Head of caudate nucleus (tissue), 42 donors: ENCODE measurements at regions not wholly inside any gene's neighbourhood (a gene's known extent, or its start where the extent isn't known, plus 50 kb on each side); places are given as distances from the start of the nearest gene placed in this dataset.
A peak's percentile ranks its signal among the peaks of the same experiment; 100 is the strongest.

Source experiments
- DNase-seq, 42 donors: peaks; one replicate each; pipeline versions ENCODE4 v3.0.0 to v3.0.0-alpha.2; 2020 to 2021; ENCODE audit warnings: mixed read lengths in 7 of 42
- intact Hi-C: fragments of 100-400 bp; cut with DNase I; formaldehyde crosslinking; loops from one replicate; pipeline ENCODE4 v1.15.0; 2022

DNA sequence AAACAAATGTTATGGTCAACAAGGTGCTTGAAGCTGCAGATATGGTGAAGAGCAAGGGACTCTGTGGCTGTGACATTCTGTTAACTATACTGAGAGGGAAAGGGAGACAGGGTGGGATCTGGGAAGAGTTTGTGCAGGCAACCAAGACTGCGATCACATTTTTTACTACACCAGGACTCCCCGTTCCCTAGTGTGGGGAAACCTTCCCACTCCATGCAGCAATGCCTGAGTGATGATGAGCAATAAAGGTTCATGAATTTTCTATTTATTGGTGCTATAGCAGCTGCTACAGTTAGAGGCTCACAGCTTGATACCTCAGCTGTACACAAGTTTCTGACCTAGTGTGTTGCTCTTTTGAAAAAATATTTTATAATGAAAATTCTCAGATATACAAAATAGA is 160.9 kb upstream of the SGO1 start:
- intact Hi-C loops, result no loop called here
- DNase-seq, result peak in 13 of 42 donors; percentile 3 to 60 (median 23)

GRCh38 chr3:20346369-20346768 is 160.4 kb upstream of the SGO1 start:
- DNase-seq, result no peak
- intact Hi-C loops, result no loop called here

DNA sequence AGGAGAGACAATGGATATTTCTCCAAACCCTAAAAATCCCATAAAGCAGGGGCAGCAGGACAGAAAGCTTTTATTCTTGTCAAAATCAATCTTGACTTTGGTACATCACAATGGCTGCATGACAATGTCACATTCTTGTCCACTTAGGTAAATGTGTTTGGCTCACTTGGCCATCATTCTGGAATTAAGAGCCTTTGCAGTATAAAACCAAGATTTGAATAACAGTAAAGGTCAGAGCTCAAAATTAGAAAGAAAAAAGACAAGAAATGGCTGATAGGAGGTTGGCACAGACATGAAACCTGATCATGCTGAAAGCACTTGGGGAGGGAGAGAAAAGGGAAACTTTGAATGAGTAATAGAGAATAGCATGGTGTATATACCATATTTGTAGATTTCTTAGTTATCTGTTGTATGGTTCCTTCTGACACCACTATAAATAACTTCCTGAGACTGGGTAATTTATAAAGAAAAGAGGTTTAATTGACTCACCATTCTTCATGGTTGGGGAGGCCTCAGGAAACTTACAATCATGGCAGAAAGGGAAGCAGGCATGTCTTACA is 158.5 kb upstream of the SGO1 start:
- intact Hi-C loops, result no loop called here
- no peak for DNase-seq

GRCh38 chr3:20343790-20344189 is 157.8 kb upstream of the SGO1 start:
- intact Hi-C loops, result no loop called here
- no peak for DNase-seq

DNA sequence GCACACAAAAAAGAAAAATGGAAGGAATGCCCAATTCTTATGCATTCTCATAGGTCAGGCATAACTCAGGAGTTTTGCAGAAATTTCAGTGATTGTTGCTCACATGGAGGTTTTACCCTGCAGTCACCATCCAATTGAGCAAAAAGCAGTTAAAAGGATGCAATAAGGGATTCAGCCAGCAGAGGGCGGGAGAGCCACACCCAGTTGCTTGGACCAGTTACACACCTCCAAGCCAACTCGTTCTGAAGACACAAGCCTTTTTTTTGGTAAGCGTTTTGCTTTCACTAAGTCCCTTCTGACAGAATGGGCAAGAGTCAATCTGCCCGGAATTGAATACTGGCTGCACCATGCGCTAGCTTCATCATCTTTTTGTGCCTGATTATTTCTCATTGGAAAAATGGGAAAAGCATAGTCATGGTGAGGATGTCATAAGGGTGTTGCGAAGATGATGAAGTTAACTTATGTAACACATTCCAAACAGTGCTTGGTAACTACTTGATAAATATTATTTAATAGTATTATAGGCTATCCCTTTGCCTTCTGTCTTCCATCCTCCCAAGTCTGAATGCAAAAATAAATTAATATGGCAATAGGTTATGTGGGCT is 154.4 kb upstream of the SGO1 start:
- intact Hi-C loops, result no loop called here
- DNase-seq, result peak; percentile 10 to 92 (median 73)

- DNase-seq, result no peak
- intact Hi-C loops, result no loop called here
Measured at GRCh38 chr3:20336572-20336971, 150.6 kb upstream of the SGO1 start.

DNA sequence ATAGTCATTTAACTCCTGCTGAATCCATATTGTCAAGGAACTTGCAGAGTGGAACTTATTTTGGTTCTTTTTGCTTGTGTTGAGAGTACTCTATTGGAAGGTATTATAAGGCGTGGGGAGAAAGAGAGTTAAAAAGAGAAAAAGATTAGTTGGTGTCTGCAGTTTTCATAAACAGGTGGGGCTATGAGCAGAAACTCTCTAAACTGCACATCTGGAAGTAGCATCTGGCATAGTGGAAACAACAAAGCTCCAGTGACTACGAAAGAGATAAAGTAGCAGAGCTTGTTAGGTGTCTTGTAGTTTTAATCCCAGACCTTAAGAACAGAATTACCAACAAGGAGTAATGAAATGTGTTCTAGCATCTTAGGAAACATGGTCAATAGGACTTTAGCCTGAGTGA is 148.8 kb upstream of the SGO1 start:
- intact Hi-C loops, result no loop called here
- DNase-seq, result no peak

- DNase-seq, result no peak
- intact Hi-C loops, result no loop called here
Measured at GRCh38 chr3:20327889-20328288, 141.9 kb upstream of the SGO1 start.

DNA sequence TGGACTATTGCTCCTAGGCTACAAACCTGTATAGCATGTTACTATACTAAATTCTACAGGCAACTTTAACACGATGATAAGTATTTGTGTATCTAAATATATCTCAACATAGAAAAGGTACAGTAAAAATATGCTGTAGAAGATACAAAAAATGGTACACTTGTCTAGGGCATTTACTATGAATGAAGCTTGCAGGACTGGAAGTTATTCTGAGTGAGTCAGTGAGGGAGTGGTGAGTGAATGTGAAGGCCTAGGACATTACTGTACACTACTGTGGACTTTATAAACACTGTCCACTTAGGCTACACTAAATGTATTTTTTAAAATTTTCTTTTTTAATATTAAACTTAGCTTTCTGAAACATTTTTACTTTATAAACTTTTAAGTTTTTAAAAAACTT is 140.5 kb upstream of the SGO1 start:
- DNase-seq, result no peak
- intact Hi-C loops, result no loop called here

DNA sequence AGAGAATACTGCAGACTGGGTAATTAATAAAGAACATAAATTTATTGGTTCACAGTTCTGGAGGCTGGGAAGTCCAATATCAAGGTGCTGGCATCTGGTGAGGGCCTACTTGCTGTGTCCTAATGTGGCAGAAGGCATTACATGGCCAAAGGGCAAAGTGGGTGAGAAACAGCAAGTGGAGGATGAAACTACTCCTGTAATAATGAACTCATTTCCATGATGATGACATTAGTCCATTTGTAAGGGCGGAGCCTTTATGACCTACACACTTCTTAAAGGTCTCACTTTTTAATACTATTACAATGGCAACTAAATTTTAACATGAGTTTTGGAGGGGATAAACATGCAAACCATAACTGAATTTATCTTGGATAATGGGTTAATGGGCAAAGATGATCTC is 139.6 kb upstream of the SGO1 start:
- no peak for DNase-seq
- intact Hi-C loops, result no loop called here

DNA sequence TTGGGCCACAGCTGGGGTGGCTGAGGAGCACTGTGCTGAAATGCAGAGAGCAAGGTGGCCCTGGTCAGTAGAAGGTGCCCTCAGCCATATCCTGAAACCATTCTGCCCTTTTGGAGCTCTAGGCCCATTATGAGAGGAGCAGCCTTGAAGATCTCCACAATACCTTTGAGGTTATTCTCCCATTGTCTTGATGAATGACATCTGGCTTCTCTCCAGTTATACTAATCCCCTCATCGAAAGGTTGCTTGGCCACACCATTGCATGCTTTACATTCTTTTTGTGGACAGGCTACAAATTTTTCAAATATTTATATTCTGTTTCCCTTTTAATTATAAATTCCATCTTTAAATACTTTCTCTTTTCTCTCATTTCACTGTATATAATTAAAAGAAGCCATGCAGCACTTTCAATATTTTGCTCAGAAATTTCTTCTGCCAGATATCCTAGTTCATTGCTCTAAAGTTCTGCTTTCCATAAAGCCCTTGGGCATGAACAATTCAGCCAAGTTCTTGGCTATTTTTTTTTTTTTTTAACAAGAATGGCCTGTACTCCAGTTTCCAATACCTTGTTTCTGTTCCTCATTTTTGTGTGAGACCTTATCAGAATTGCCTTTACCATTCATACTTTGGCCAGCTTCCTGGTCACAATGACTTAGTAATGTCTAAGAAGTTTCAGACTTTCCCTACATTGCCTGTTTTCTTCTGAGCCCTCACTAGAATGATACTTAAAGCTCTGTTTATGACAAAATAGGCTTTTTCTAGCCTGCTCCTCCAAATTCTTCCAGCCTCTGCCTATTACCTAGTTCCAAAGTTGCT is 138.9 kb upstream of the SGO1 start:
- intact Hi-C loops, result no loop called here
- no peak for DNase-seq

DNA sequence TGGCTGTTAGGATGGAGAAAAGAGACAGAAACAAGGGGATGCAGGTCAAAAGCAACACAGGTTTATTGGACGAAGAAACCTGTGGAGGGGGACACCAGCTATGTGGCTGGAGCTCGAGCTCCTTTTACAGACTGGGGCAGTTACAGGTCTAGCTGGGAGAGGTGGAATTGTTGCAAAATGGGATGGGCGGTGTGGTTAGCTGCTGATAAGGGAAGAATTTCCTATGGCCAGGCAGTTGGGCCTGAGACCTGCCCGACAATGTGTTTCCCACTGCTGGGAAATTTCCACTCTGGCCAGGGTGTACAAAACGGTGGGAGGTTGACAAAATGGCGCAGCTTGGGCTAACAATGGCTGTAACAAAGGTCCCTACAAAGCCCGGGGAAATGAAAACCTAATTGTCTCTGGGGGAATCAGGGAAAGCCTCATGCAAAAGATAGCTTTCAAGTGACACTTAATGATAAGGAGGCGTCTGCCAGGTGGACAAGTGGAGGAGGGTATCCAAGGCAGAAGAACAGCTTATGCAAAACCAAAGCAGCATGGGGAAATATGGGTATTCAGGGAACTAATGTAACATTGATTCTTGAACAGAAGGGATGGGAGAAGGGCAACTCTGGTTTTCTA is 137.4 kb upstream of the SGO1 start:
- intact Hi-C loops, result no loop called here
- no peak for DNase-seq

DNA sequence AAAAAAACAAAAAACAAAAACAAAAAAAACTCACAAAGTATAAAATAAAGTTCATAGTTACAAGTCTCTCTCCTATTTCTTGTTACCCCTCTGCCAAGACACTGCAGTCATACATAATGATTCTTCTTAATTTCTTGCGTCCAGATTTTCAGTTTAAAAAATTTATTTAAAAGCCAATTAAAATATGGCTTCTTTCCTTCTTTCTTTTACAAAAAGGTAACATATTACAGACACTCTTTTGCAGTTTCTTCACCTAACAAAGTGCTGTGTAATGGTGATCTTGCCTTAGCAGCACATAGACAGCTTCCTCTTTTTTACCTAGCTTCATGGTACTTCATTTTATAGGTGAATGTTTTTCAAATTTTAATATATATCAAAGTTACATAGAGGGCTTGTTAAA is 136.1 kb upstream of the SGO1 start:
- intact Hi-C loops, result no loop called here
- DNase-seq, result no peak

GRCh38 chr3:20321391-20322047 is 135.5 kb upstream of the SGO1 start:
- DNase-seq, result no peak
- intact Hi-C loops, result no loop called here

GRCh38 chr3:20320489-20320888 is 134.5 kb upstream of the SGO1 start:
- intact Hi-C loops, result no loop called here
- no peak for DNase-seq

GRCh38 chr3:20319551-20319950 is 133.5 kb upstream of the SGO1 start:
- intact Hi-C loops, result no loop called here
- no peak for DNase-seq

- DNase-seq, result no peak
- intact Hi-C loops, result no loop called here
Measured at GRCh38 chr3:20317616-20318015, 131.6 kb upstream of the SGO1 start.

DNA sequence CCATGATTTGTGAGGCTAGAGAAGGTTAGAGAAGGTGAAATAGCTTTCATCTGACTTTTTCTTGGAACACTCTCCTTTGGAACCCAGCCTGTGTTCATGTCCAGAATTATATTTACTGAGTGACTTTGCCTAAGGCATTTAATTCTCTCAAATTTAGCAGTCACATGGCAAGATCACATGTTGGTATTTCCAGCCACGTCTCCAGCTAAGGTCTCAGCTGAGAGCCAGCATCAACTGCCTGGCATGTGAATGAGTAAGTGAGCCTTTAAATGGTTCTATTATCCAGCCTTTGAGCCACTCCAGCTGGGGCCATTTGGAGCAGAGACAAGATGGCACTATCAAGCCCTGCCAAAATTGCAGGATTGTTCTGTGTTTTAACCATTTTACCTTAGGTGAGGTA is 130.2 kb upstream of the SGO1 start:
- intact Hi-C loops, result no loop called here
- peak in 6 of 42 donors; percentile 3 to 24 (median 12) for DNase-seq

DNA sequence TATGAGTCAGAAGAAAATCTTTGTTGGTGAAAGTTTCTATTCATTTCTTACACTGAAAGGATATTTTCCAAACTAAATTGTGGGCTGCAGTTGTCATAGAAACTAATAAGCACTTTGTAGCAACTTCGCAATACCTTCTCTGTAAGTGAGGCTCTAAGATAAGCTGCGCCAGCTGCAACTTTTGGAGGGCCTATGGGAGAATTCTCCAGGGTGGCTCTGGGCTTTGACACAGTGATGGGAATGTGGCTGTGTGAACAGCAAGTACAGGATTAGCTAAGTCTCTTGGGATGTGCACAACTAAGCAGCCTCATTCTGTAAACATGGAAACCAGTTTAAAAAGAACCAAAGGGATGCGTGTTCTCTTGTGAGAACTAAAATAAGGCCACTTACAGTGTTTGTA is 124.6 kb upstream of the SGO1 start:
- intact Hi-C loops, result no loop called here
- no peak for DNase-seq

- intact Hi-C loops, result no loop called here
- DNase-seq, result no peak
Measured at GRCh38 chr3:20307383-20307782, 121.4 kb upstream of the SGO1 start.
